Astrocyte (in vitro differentiated cells and primary cell): ENCODE measurements at regions not wholly inside any gene's neighbourhood (a gene's known extent, or its start where the extent isn't known, plus 50 kb on each side); places are given as distances from the start of the nearest gene placed in this dataset.

Experiments used
- CTCF ChIP-seq: IDR thresholded peaks from 2 replicates; pipeline ENCODE4 v1.5.1; 2011; ENCODE audit warnings: low read depth, mild to moderate bottlenecking, inconsistent platforms, low read length, moderate library complexity; ENCODE audit not compliant: insufficient read depth
- EZH2 ChIP-seq: IDR thresholded peaks from 2 replicates; pipeline ENCODE4 v1.6.1; 2012; ENCODE audit warnings: mild to moderate bottlenecking, low read length, inconsistent platforms; ENCODE audit not compliant: insufficient read depth

GRCh38 chr3:177515786-177516157 lies 318.5 kb upstream of the TBL1XR1 start:
- TF ChIP-seq CTCF (no peak), EZH2 (no peak)
